Astrocyte (in vitro differentiated cells and primary cell): ENCODE measurements at regions not wholly inside any gene's neighbourhood (a gene's known extent, or its start where the extent isn't known, plus 50 kb on each side); places are given as distances from the start of the nearest gene placed in this dataset.

Experiments
- CTCF ChIP-seq: IDR thresholded peaks from 2 replicates; pipeline ENCODE4 v1.5.1; 2011; ENCODE audit warnings: low read depth, mild to moderate bottlenecking, inconsistent platforms, low read length, moderate library complexity; ENCODE audit not compliant: insufficient read depth
- EZH2 ChIP-seq: IDR thresholded peaks from 2 replicates; pipeline ENCODE4 v1.6.1; 2012; ENCODE audit warnings: mild to moderate bottlenecking, low read length, inconsistent platforms; ENCODE audit not compliant: insufficient read depth

GRCh38 chr15:81926981-81927380 lies 118.8 kb downstream of the MEX3B start:
- TF ChIP-seq CTCF (no peak), EZH2 (no peak)
